Suprapubic skin (tissue), 3 donors: ENCODE measurements at regions not wholly inside any gene's neighbourhood (a gene's known extent, or its start where the extent isn't known, plus 50 kb on each side); places are given as distances from the start of the nearest gene placed in this dataset.

Experiments
- CTCF ChIP-seq, 2 donors: fragments of 200-600 bp in 1 of 2; fragments of 450-650 bp in 1 of 2; sonication (generic) in 1 of 2; IDR thresholded peaks; one replicate each; pipeline ENCODE4 v1.5.1; 2016 to 2019; ENCODE audit warnings: antibody characterized with exemption in 2 of 2, mild to moderate bottlenecking in 1 of 2, moderate library complexity in 1 of 2
- POLR2A ChIP-seq, 2 donors: fragments of 450-650 bp; IDR thresholded peaks; one replicate each; pipeline ENCODE4 v1.6.1; 2017; ENCODE audit warnings: antibody characterized with exemption in 2 of 2, mild to moderate bottlenecking in 2 of 2, moderate library complexity in 2 of 2

GRCh38 chr1:215002471-215002870 is 80.1 kb upstream of the KCNK2 start:
- TF ChIP-seq POLR2A (IDR thresholded peaks at IDR 0.05), result no peak
- TF ChIP-seq CTCF (IDR thresholded peaks at IDR 0.05), result no peak
